HG03280 (cell line): ENCODE measurements at regions not wholly inside any gene's neighbourhood (a gene's known extent, or its start where the extent isn't known, plus 50 kb on each side); places are given as distances from the start of the nearest gene placed in this dataset.

Source experiments
- ATAC-seq: cut with Tn5 transposase; IDR thresholded peaks from one replicate; pipeline ENCODE4 v1.9.1; 2021; ENCODE audit warnings: mild to moderate bottlenecking, moderate library complexity; ENCODE audit not compliant: unreplicated experiment

DNA sequence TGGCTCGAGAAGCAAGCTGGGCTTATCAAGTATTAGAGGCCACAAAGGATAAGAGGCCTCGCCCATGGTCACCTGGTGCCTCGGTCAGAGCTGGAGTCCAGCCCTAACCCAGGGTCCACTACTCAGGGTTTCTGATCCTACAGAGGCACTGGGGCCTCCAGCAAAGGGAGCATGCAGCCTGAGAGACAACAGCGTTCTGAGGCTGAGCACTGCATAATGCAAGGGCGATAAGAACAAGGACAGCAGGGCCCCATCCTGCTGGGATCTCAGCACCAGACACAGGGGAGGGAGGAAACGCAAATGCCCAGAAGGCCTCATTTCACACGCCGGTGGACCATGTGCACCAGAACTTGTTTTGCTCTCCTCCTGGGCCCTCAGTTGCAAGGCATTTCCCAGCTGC lies 63.0 kb downstream of the C5orf15 start:
- ATAC-seq, result no peak

DNA sequence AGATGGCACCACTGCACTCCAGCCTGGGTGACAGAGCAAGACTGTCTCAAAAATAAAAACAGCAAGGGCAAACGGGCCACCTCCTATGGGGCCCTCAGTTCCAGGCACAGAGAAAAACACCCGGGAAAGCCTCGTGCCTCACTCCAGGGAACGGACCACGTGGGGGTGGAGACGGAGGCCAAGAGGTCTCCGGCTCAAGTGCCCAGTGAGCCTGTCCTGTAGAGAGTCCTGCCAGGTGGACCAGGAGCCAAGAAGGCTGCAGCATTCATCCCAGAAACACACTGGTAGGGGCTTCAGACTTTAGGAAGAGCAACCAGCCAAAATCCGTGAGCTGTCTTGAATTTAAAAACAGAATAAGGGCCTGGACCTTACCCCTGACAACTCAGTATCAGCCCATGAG lies 63.8 kb downstream of the C5orf15 start:
- no peak for ATAC-seq

DNA sequence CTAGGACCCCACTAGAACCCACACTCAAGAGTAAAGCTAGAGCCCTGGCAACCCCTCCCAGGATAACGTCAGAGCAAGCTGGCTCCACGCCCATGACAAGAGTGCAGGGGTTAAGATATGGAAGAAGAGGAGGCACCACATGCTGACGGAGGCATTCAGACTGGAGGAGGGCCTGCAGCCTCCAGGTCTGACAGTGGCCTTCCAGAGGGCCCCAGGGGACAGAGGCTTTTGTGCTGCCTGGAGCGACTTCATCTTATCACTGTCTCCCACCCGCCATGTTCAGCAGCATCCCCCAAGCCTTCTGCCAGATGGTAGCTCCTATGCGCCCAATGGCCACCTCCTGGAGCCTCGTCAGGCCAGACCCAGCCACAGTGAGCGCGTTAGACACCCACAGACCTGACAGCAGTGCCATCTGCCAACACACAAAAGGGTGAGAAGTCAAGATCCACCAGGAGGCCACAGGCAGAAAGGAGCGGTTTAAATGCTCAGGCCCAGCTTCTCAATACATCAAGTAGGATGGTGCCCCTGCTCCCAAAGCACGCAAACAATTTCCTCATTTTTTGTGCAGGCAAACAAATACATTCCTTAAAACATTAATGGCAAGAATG lies 65.8 kb downstream of the C5orf15 start:
- no peak for ATAC-seq

DNA sequence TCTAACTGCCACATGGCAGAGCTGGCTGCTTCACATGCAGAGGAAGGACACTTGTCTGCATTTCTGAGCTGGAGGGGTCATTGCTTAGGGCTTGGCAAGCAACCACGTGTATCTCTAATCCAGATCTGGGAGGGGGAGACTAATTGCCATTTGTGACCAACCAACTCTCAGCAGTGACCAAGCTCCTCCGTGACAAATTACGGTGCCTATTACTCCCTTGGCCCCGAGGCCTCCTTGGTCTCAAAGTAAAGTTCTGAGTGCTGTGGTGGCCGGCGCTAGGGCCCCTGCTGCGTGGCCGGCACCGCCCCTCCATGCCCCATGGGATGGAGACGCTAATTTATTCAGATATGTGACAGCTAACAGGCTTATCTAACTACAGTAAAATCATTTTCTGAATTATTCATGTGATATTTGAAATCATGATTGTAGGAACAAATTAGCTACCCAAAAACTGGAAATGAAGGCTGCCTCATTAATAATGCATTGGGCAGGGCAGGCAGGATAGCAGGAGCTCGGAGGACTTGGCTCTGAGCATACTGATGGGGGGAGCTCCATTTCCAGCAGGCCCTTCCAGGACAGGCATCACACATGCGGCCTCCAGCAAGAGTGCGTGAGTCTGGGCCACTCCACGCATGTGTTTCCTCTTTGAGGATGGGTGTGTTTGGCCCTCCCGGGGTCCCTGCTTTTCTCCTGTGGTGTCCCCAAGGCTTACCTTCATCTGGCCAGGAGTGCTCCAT lies 67.7 kb downstream of the C5orf15 start:
- no peak for ATAC-seq

DNA sequence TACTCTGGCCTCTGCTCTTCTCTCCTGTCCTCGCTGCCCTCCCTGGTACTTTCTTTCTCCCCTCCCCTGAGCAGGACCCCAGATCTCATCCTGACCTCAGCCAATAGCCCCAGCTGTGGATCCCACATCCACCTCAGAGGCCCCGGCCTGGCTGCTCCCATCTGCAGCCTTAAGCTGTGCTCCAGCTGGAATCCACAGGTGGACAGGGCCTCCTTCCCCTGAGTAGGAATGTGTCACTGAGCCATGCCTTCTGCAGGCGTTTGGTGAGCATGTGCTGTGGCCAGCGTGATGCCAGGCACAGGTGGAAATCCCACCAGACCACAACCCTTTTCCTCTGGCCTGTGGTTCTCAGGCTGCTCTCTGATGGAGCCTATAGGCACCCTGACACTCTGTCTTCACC lies 68.9 kb downstream of the C5orf15 start:
- no peak for ATAC-seq

DNA sequence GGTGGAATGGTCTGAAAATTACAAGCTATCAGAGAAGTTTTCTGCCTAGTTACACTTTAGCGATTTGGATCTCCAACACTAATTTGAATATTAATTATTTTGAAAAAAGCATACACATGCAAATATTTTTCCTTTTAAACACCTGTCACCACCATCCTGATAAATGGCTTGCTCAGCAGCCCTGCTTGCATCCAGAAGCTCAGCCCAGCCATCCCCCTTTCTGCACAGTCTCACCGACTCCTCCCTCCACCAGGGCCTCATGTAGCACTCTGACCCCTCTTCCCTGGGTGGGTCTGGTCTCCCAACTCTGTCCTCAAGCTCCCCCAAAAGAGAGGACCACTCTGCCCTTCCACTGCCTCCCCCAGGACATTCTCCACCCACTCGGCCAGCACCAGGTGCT lies 70.0 kb downstream of the C5orf15 start:
- no peak for ATAC-seq

DNA sequence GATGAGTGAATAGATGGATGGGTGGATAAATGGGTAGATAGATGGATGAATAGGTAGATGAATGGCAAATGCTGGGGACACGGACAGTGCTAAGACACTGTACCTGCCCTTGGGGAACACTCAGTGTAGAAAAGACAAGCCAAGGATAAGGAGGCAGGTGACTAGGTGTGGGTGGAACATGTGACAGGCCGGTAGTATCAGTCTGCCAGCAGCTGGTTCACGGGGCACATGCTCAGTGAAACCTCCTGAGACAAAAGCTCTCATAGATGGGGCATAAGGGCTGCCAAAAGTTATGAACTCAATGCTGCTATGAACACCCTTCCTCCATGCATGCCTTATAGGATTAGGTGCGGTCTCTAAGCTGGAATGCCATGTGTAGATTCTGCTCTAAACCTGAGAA lies 71.0 kb downstream of the C5orf15 start:
- ATAC-seq, result no peak

DNA sequence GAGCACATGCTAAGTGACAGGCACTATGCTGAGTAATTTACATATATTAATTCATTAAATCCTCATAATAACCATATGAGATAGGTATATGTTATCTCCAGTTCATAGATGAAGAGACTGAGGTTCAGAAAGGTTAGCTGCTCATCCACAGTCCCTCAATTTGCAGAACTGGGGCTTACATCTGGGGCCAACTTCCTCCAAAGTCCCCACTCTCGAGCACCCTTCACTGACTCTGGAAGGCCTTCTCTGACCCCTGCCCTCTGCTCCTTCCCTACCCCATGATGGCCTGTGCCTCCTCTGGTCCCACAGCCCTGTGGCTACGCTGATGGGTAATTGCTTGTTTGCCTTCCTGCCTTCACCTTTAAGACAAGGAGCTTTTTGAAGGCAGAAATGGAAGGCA lies 71.6 kb downstream of the C5orf15 start:
- no peak for ATAC-seq

DNA sequence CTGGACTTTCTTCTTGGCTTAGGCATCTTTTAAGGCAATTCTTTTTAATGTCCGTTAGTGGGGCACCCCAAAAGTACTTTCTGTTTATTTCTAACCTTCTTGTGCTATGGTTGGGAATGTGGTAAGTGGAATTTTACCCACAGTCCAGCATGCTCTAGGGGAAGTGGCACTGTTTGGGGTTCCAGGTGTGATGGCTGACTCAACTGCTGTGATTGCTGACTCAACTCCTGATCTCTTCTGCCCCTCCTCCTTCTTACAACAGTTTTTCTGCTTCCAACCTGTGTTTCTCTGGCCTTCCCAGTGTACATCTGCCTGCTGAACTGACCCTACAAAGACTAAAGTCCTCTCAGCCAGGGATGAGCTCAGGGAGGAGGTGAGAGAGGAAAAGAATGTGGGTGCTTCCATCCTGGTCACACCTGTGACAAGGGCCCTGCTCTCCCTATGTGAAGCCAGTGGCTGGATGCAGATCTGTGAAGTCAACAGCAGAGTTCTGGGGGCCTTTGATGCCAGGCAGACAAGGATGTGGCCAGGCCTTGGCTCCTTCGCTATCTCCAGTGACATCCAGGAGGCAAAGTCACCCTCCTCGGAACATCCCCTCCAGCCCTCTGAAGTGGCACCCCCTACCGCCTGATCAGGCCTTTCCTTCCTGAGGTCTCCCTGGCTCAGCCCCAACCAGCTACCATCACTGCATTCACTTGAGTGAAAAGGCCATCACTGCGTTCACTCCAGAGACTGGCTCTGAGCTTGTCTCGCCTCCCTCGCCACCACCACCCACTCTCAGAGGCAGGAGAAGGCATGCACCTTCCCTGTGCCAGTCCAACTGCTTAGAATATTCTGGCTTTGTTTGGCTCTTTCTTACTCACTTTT lies 72.2 kb downstream of the C5orf15 start:
- no peak for ATAC-seq

DNA sequence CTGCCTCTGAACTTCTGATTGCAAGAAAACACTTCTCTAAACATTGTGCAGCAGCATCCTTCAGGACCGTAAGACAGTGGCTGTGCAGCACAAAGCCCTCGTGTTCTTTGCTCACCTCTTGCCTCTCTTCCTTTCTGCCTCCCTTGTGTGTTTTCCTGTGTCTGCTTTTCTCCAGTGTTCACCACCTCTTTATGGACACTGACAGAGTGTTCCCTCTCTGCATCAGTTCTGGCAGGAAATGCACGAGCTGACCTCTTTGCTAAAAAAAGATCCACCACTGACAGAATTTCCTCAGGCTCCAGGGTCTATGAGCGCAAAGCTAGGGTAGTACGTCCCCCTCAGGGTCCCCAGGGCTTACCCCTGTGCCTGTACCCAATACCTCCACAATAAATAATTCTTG lies 74.3 kb downstream of the C5orf15 start:
- ATAC-seq, result no peak

DNA sequence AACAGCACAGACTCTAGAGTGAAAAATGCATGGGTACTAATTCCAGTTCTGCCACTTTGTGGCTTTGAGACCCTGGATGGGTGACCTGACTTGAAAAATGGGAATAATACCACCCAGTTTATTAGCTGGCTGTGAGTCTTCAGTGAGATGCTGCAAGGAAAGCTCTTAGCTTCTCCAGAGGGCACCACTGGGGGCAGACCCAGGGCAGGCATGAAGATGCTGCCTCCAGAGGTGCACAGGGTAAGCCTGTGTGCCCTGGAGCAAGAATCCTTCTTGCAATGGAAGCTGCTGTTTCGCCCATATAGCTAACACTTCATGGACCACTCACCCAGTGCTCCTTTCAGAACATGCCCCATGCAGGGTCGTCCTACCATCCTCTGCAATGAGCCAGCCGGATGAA lies 75.7 kb downstream of the C5orf15 start:
- ATAC-seq, result no peak

DNA sequence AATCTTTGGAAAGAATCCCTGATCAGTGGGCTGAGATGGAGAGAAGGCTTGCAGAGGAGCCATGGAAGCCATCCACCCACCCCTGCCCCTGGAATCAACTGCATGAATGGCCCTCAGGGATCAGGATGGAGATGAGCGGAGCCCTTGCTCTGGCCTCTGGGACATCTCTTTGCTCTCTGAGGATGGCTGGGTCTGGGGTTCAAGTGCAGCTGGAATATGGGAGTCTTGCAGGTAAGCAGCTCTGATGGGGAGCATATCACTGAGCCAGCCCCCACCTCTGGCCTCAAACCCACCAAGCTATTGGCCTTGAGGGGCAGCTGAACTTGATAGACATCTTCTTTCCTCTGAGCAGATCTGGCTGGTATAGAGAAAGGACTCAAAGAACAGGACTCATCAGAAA lies 76.1 kb downstream of the C5orf15 start:
- ATAC-seq, result no peak

DNA sequence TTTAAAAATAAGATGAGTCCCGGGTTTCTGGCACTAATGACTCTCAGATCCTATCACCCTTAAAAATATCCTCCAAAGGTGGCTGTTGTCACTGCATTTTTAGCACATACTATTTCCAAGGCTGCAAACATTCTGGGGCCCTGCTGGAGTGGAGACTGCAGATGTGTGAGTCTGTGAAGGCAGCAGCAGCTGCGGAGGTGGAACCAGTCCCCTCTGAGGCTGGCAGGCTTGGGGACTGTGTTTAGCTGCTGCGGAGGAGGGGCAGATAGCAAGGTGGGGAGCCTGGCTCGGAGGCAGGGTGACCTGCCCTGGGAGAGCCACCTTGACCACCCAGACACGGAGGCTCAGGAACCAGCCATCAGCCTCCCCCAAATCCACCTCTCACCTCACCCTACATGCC lies 77.0 kb downstream of the C5orf15 start:
- ATAC-seq, result no peak

DNA sequence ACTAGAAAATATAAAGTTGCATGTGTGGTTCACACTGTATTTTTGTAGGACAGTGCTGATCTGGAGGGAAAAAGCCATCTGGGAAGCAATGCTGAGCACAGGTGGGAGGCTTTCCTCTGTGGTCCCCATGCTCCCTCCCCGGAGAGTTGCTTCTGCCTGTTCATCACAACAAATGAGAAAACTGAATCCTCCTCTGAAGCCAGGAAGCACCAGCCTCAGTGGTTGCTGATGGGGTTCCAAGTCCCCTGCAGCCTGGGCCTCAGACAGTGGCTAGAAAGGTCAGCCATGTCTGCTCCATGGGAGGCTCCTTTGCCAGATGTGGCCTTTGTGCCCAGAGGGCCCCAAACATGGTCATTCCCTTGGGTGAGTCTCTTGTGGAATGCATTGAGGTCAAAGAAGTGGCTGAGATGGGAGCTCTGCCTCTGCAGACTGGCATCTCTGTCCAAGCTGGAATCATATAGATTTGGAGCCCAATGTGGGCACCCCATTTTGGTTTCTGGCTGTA lies 77.6 kb downstream of the C5orf15 start:
- ATAC-seq, result no peak

DNA sequence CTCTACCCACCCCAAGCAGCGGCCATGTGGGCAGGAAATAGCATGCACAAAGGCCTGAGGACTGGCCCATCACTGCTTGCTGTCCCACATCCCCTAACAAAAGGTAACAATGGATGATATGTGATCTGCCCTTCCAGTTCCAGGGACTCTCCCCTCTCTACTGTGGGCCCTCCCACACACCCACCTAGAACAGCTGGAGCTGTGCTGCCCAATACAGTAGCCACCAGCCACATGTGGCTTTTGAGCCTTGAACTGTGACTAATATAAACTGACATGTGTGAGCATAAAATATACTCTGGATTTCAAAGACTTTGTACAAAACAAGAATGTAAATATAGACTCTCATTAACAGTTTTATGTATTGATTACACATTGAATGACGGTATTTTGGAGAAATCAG lies 78.1 kb downstream of the C5orf15 start:
- no peak for ATAC-seq

DNA sequence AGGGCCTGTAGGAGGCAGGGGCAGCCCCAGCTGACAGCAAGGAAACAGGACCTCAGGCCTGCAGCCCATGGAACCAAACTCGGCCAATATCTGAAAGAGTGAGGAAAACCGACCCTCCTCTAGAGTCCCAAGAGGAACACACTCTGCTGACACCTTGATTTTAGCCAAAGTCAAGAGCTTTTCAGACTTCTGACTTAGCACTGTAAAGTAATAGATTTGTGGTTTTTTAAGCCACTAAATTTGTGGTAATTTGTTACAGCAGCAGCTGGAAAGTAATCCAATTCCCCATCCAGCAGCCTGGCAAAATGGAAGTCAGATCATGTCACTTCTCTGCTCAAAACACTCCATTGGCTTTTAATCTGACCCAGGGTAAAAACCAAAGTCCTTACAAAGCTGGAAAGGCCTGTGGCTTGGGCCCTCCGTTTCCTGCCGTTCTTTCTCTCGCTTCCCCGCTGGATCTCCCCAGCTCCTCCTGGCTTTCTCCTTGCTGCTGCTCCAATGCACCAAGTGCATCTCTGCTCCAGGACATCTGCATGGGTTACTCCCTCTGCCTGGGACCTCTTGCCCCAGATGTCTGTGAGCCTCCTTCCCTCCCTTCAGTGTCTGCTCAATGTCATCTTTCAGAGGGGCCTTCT lies 79.0 kb downstream of the C5orf15 start:
- ATAC-seq, result no peak

DNA sequence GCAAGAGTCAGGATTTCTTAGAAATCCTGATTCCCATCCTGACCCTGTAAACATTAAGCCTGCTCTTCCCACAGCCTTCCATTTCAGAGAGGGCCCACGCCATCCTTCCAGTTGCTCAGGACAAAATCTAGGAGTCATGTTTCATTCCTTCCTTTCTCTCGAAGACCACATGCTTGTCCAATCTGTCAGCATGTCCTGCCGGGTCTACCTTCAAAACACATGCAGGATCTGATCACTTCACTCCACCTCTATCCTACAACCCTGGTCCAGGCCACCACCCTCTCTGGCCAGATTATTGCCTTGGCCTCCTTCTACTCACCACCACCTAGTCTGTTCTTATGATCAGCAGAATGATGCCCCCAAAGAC lies 79.8 kb downstream of the C5orf15 start:
- ATAC-seq, result no peak

DNA sequence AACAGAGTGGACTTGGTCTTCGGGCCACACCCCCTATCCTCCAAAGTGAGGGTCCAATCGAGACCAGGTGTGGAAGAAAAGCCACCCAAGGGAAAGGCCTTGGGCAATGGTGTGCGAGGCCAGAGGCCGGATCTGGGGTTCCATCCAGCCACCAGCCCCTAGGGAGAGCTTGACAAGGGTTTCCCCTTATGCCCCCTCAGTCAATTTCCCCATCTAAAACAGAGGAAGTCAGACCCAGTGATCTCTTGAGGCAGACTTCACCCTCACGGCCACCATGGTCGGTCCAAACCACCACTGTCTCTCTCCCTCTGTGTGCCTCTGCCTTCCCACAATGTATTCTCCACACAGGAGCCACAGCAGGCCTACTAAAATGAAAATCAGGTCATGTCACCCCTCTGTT lies 82.9 kb downstream of the C5orf15 start:
- no peak for ATAC-seq

DNA sequence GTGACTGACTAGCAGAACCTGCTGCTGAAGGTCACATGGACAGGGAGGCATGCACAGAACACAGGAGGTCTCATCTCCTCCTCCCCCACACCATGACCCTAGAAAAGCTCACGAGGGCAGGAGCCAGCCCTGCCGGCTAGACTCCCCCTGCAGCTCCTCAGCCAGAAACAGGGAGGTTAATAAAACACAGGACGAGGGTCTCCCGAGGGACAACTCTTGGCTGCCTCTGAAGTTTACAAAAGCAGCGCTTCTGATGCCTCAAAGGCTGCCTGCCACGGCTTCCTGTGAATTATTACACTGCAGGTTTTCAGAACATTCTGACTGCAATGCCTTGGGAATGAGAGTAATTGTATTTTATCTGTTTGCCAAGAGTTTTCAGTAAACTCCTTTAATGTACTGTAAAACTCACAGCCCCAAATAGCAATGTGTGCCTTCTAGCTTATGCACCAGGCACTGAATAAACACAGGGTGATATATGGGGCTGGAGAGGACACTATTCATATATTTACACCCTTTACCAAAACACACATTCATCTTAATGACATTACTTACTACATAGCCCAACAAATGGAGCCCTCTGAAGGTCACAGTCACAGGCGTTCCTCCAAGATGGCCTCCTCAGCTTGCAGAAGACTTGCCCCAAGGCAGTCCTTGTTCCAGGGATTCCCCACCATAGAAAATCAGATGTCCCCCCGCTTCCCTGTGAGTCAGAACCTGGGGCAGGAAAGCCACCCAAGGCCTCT lies 83.7 kb downstream of the C5orf15 start:
- ATAC-seq, result no peak

DNA sequence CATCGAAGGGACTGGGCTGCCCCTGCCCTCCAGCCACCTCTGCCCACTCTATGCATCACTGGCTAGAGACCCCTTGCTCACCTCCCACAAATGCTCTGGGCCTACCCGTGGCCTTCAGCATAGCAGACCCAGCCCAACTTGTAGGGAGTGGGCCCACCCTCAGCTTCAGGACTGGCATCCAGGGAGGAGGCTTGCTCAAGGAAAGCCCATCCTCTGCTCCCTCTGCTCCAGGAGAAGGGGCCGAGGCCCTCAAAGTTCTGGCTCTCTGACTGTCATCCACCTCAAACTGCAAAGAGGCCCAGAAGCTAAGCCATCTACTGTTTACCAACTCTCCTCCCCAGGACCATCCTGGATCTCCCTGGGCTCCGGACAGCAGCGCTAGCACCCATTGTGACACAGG lies 84.5 kb downstream of the C5orf15 start:
- no peak for ATAC-seq

DNA sequence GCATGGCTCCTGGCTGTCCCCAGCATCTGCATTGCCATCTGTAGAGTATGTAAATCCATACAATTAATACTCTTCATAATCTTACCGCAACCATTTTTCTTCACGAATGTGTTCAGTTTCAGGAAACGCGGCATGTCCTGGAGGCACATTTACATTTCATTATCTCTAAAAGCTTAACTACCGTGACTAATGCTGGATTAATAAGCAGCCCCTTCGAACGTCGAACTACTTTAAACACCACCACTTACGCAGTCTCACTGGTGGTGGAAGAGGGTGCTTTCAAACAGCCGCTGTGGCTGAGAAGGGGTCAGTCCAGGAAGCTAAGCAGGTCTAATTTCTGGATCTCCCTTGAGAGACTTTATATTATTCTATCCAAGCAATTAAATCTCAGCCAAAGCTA lies 85.6 kb downstream of the C5orf15 start:
- ATAC-seq, result no peak
